ENCODE measurements at regions not wholly inside any gene's neighbourhood (a gene's known extent, or its start where the extent isn't known, plus 50 kb on each side); places are given as distances from the start of the nearest gene placed in this dataset.

DNA sequence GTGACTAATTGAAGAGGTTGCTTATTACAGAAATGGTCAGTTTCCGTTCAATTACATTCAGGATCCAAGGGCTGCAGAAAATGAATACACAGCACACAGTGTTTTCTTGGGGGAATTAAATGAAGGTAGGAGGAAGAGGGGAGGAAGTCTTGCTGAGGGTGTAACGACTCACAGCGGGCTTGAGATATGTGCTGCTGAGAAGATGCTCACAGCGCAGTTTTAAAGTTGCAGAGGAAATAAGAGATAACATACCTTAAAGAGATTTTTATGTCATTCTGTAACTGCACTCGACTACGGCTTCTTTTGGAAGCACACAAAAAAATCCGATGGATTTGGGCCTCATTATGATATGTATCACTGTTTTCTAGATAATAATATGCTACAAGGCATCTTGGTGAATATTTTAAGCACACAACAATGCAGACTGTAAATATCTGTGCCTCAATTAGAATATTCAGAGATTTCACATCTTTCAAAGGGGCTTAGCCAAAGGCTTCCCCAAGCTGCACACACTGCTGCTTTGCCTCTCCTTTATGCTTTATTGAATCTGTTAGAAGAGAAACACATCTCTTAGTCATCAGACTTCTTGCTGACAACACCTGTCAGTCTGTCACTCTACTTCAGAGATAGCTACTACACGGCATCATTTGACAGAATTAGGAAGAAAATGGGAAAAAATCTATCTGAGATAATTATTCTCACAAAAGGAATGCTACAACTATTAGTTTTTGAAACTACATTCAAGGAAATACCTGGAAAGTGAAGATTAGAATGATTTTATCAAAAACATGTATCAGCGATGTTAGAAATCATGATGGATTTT lies 773.2 kb downstream of the OTOL1 start:
- no peak overlapping the region for H3K4me3 ChIP-seq (ENCODE audit: low read length)
- TF ChIP-seq, protein P1, sequence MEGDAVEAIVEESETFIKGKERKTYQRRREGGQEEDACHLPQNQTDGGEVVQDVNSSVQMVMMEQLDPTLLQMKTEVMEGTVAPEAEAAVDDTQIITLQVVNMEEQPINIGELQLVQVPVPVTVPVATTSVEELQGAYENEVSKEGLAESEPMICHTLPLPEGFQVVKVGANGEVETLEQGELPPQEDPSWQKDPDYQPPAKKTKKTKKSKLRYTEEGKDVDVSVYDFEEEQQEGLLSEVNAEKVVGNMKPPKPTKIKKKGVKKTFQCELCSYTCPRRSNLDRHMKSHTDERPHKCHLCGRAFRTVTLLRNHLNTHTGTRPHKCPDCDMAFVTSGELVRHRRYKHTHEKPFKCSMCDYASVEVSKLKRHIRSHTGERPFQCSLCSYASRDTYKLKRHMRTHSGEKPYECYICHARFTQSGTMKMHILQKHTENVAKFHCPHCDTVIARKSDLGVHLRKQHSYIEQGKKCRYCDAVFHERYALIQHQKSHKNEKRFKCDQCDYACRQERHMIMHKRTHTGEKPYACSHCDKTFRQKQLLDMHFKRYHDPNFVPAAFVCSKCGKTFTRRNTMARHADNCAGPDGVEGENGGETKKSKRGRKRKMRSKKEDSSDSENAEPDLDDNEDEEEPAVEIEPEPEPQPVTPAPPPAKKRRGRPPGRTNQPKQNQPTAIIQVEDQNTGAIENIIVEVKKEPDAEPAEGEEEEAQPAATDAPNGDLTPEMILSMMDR (conservative IDR thresholded peaks at IDR 0.05; ENCODE audit: low read depth, low read length), result no peak
- DNase-seq (ENCODE audit: low read depth), result no peak

DNA sequence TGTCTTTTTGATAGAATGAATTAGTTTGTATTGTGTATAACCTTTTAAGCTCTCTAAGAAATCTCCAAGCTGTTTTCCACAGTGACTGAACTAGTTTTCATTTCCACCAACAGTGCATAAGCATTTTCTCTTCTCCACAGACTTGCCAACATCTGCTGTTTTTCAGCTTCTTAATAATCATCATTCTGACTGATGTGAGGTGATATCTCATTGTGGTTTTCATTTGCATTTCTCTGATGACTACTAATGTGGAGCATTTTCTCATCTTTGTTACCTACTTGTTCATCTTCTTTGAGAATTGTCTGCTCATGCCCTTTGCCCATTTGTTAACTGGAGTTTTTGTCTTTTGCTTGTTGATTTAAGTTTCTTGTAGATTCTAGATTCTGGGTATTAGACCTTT lies 777.5 kb downstream of the OTOL1 start:
- TF ChIP-seq, protein P1 (conservative IDR thresholded peaks at IDR 0.05; ENCODE audit: low read depth, low read length), result no peak

DNA sequence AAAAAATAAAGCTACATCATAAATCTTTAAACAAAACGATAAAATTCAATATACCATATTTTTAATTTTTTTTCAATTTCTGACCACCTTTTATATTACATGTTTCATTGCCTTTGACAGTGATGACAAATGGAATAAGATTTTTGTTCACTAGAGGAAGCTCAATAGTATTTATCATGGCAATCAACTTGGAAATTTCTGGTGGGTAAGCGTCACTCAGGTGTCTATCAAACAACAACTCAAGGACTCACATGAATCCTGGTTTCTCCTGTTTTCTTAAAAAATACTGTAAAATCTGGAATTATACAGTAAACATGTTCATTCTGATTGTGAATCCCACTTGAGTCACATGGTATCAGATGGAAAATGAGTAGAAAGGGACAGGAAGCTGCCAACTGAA lies 782.2 kb downstream of the OTOL1 start:
- TF ChIP-seq, protein P1 (conservative IDR thresholded peaks at IDR 0.05; ENCODE audit: low read depth, low read length), result no peak
- no peak for DNase-seq (ENCODE audit: low read depth)
- H3K4me3 ChIP-seq (ENCODE audit: low read length), result no peak overlapping the region

More for the DNA sequence above, 777.5 kb downstream of the OTOL1 start:
- H3K4me3 ChIP-seq (ENCODE audit: low read length), result no peak overlapping the region
- DNase-seq (ENCODE audit: low read depth), result no peak

DNA sequence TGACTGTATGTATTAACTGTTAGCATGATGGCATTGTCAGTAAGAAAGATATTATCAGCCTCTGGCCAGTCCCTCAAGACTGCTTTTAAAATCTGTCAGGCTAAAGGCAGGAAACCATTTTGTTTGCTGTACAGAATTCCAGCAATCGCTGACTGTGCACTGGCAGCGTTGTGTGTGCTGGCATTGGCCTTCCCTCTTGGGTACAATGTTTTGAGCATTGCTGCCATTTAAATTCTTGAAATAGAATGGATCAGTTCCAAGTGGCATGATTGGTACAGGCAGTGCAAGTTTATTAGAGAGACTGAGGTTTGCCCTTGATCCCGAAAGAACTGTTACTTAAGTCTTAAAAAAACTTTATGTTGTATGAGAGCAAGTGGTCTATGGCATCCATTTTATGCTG lies 788.7 kb downstream of the OTOL1 start:
- no peak overlapping the region for H3K4me3 ChIP-seq (ENCODE audit: low read length)
- TF ChIP-seq, protein P1 (conservative IDR thresholded peaks at IDR 0.05; ENCODE audit: low read depth, low read length), result no peak
- no peak for DNase-seq (ENCODE audit: low read depth)

DNA sequence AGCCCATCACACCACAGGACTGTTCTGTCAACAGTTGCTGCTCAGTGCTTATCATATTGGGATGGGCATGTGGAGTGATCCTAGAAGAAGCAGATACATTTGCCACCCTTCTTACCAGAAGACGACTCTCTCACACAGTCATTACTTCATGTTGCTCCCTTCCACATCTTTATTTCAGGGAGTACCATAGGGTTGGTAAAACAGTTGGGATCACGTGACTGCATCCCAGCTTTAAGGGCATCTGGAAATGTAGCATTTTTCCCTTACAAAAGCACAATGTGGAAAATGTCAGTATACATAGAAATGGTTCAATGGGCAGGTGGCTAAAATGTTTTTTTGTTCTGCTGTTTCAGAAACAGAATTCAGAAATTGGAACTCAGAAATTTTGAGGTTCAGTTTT lies 791.0 kb downstream of the OTOL1 start:
- TF ChIP-seq, protein P1 (conservative IDR thresholded peaks at IDR 0.05; ENCODE audit: low read depth, low read length), result no peak
- no peak for DNase-seq (ENCODE audit: low read depth)
- no peak overlapping the region for H3K4me3 ChIP-seq (ENCODE audit: low read length)

DNA sequence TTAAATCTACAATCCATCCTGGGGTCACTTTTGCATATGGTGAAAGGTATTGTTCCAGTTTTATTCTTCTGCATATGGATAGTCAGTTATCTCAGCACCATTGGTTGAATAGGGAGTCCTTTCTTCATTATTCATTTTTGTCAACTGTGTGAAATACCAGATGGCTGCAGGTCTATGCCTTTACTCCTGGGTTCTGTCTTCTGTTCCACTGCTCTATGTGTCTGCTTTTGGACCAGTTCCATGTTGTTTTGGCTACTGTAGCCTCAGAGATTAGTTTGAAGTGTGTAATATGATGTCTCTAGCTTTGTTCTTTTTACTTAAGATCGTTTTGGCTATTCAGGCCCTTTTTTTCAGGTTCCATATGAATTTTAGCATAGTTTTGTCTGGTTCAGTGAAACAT lies 795.8 kb downstream of the OTOL1 start:
- no peak overlapping the region for H3K4me3 ChIP-seq (ENCODE audit: low read length)
- DNase-seq (ENCODE audit: low read depth), result no peak
- TF ChIP-seq, protein P1 (conservative IDR thresholded peaks at IDR 0.05; ENCODE audit: low read depth, low read length), result no peak

DNA sequence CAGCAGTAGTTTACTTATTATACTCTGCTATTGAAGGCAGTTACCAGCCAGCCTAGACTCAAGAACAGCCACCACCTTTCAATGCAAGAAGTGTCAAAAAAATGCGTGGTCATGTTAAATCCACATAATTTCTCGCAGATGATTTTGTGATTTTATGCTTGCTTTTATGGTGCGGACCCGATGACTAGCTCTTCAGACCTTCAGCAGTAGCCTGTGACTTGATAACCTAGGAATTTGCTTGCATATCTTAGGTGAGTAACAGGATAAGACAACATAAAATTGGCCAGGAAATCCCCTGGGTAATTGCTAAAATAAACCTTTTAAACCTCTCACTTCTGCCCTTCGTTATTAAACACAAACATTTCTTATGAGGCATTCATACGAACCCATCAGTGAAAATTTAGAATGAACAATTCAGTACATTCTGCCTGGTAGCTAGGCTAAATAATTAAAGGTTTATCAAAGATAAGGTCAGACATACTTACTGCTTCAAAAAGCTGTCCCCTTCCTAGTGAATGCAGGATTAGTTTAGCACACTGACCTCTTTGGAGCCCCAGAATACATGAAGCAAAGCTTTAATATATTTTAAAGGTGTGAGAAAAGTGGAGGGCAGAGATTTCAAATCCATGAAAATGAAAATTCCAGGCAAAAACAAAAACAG lies 798.8 kb downstream of the OTOL1 start:
- no peak overlapping the region for H3K4me3 ChIP-seq (ENCODE audit: low read length)
- TF ChIP-seq, protein P1 (conservative IDR thresholded peaks at IDR 0.05; ENCODE audit: low read depth, low read length), result no peak
- DNase-seq (ENCODE audit: low read depth), result peak; percentile 84
